AG09319 (cell line): ENCODE measurements at regions not wholly inside any gene's neighbourhood (a gene's known extent, or its start where the extent isn't known, plus 50 kb on each side); places are given as distances from the start of the nearest gene placed in this dataset.
A peak's percentile ranks its signal among the peaks of the same experiment; 100 is the strongest.

Source experiments
- DNase-seq: peaks from one replicate; pipeline ENCODE4 v3.0.0-alpha.2; 2010; ENCODE audit warnings: low read depth; ENCODE audit errors: extremely low read depth
- CTCF ChIP-seq: IDR thresholded peaks from 2 replicates; pipeline ENCODE4 v1.5.1; 2011; ENCODE audit warnings: low read depth, mild to moderate bottlenecking, inconsistent platforms, low read length, moderate library complexity

- DNase-seq = no peak
- no peak for TF ChIP-seq CTCF
Observed at GRCh38 chr6:111996144-111996865, 57.6 kb upstream of the CCN6 start.

GRCh38 chr6:111997078-111997852 lies 56.6 kb upstream of the CCN6 start:
- TF ChIP-seq CTCF = peak; percentile 90
- DNase-seq = peak; percentile 56

GRCh38 chr6:111997853-111998208 lies 56.1 kb upstream of the CCN6 start:
- no peak for TF ChIP-seq CTCF
- no peak for DNase-seq

- no peak for TF ChIP-seq CTCF
- no peak for DNase-seq
Observed at GRCh38 chr6:112002307-112002706, 51.6 kb upstream of the CCN6 start.
